ENCODE measurements at regions not wholly inside any gene's neighbourhood (a gene's known extent, or its start where the extent isn't known, plus 50 kb on each side); places are given as distances from the start of the nearest gene placed in this dataset.

- TF ChIP-seq, protein P1, sequence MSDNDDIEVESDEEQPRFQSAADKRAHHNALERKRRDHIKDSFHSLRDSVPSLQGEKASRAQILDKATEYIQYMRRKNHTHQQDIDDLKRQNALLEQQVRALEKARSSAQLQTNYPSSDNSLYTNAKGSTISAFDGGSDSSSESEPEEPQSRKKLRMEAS (IDR thresholded peaks at IDR 0.05; ENCODE audit: low read depth): no peak
- TF ChIP-seq TAF1 (IDR thresholded peaks at IDR 0.05; ENCODE audit: borderline replicate concordance, low read depth, low read length) (no peak), POLR2AphosphoS5 (IDR thresholded peaks at IDR 0.05; ENCODE audit: low read depth, low read length) (no peak), GABPA (IDR thresholded peaks at IDR 0.05; ENCODE audit: low read depth) (no peak), GATA2 (CRISPR knock-in tag; IDR thresholded peaks at IDR 0.05) (no peak)
- TF ChIP-seq, protein P2, sequence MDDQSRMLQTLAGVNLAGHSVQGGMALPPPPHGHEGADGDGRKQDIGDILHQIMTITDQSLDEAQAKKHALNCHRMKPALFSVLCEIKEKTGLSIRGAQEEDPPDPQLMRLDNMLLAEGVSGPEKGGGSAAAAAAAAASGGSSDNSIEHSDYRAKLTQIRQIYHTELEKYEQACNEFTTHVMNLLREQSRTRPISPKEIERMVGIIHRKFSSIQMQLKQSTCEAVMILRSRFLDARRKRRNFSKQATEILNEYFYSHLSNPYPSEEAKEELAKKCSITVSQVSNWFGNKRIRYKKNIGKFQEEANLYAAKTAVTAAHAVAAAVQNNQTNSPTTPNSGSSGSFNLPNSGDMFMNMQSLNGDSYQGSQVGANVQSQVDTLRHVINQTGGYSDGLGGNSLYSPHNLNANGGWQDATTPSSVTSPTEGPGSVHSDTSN (IDR thresholded peaks at IDR 0.05): no peak
- TF ChIP-seq, protein P3, sequence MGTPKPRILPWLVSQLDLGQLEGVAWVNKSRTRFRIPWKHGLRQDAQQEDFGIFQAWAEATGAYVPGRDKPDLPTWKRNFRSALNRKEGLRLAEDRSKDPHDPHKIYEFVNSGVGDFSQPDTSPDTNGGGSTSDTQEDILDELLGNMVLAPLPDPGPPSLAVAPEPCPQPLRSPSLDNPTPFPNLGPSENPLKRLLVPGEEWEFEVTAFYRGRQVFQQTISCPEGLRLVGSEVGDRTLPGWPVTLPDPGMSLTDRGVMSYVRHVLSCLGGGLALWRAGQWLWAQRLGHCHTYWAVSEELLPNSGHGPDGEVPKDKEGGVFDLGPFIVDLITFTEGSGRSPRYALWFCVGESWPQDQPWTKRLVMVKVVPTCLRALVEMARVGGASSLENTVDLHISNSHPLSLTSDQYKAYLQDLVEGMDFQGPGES (IDR thresholded peaks at IDR 0.05; ENCODE audit: low read depth, low read length): no peak
These were observed 116.8 kb upstream of the ST6GAL2 start (continued) for GRCh38 chr2:107002735-107003134.

DNA sequence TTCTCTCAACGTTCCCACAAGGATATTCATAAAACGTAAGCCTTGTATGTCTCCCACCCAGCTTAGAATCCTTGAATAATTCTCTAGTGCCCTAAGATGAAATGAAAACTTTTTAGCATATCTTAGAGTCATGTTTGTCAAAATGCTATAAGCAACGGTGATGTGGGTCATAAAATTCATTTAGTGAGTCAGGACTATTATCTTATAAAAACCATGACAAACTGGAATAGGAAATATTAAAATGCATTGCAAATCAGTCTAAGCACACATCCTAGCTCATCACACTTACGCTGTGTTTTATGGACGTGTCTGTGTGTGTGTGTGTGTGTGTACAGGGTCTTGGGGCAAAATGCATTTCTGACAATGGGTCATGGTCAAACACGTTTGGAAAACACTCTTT lies 119.9 kb upstream of the ST6GAL2 start:
- Histone ChIP-seq H3K4me1 (ENCODE audit: control insufficient read depth in 1 of 2, insufficient read depth in 2 of 2, low read depth in 1 of 2, low read length in 1 of 2) (peaks cover 6 to 7% of the 10 kb centered on the region in 2 experiments; a peak in 3 of 4 replicates), H2AFZ (ENCODE audit: low read depth) (no peak overlapping the region), H3K27me3 (ENCODE audit: insufficient read depth) (no peaks in the 10 kb centered on the region), H3K27ac (ENCODE audit: low read depth in 2 of 2, low read length in 1 of 2) (no peak overlapping the region), H3F3A (replicated peaks; ENCODE audit: insufficient read depth) (peaks cover 25% of the 10 kb centered on the region), H3K4me3 (ENCODE audit: low read depth in 2 of 2, low read length in 1 of 2) (no peak overlapping the region), H3K4me2 (no peak overlapping the region), H3K9me3 (no peaks in the 10 kb centered on the region), H3K9me2 (no peaks in the 10 kb centered on the region), H3K36me3 (replicated peaks in 1 of 2; ENCODE audit: control insufficient read depth in 1 of 2, insufficient read depth in 2 of 2, low read length in 1 of 2) (no peaks in the 10 kb centered on the region), H4K20me1 (ENCODE audit: insufficient read depth) (no peaks in the 10 kb centered on the region), H3K79me2 (ENCODE audit: insufficient read depth) (no peaks in the 10 kb centered on the region), H3K9ac (no peak overlapping the region)
- CTCF ChIA-PET: no interaction called here
- no peak for DNase-seq
- POLR2A ChIA-PET: no interaction called here
- 77% methylated on average over 6 of the region's 6 CpGs for WGBS (ENCODE audit: low lambda C conversion rate)
- no peak for TF ChIP-seq POLR2AphosphoS5 (IDR thresholded peaks at IDR 0.05; ENCODE audit: low read depth, low read length)
- TF ChIP-seq, protein P1 (IDR thresholded peaks at IDR 0.05; ENCODE audit: low read depth): no peak

DNA sequence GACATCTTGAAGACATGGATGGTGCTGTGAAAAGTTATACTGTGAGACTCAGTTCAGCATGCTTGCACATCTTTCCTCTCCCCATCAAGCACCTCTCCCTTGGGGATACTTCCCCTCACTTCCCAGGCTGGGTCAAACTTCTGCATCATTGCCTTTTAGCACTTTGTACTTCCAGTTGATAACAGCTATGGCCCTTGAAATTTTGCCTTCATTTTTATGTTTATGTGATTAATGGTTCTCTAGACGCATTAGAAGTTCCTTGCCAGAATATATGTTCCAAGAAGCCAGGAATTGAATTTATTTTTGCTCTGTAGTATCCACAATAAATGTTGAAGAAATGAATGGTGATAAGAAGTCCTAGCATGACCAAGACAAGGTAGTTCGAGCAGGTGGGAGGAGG lies 120.9 kb upstream of the ST6GAL2 start:
- Histone ChIP-seq H3K4me2 (no peak overlapping the region), H3K9me3 (no peaks in the 10 kb centered on the region), H4K20me1 (ENCODE audit: insufficient read depth) (no peaks in the 10 kb centered on the region), H3K27me3 (ENCODE audit: insufficient read depth) (no peaks in the 10 kb centered on the region), H3K79me2 (ENCODE audit: insufficient read depth) (no peaks in the 10 kb centered on the region), H3F3A (replicated peaks; ENCODE audit: insufficient read depth) (peaks cover 17% of the 10 kb centered on the region), H3K4me1 (ENCODE audit: control insufficient read depth in 1 of 2, insufficient read depth in 2 of 2, low read depth in 1 of 2, low read length in 1 of 2) (peaks cover 5 to 6% of the 10 kb centered on the region in 2 experiments; a peak in 3 of 4 replicates), H3K9ac (no peak overlapping the region), H3K27ac (ENCODE audit: low read depth in 2 of 2, low read length in 1 of 2) (no peak overlapping the region), H2AFZ (ENCODE audit: low read depth) (no peak overlapping the region), H3K9me2 (no peaks in the 10 kb centered on the region), H3K4me3 (ENCODE audit: low read depth in 2 of 2, low read length in 1 of 2) (no peak overlapping the region), H3K36me3 (replicated peaks in 1 of 2; ENCODE audit: control insufficient read depth in 1 of 2, insufficient read depth in 2 of 2, low read length in 1 of 2) (no peaks in the 10 kb centered on the region)
- POLR2A ChIA-PET: no interaction called here
- CTCF ChIA-PET: no interaction called here
- 49% methylated on average over 2 of the region's 2 CpGs for whole genome bisulfite sequencing (ENCODE audit: low lambda C conversion rate)
- no peak for DNase-seq
- no peak for TF ChIP-seq RXRA (IDR thresholded peaks at IDR 0.05; ENCODE audit: borderline replicate concordance, low read depth)
- TF ChIP-seq FOSL2 (IDR thresholded peaks at IDR 0.05; ENCODE audit: borderline replicate concordance, low read depth): no peak
- TF ChIP-seq GABPA (IDR thresholded peaks at IDR 0.05; ENCODE audit: low read depth): no peak
- no peak for TF ChIP-seq TAF1 (IDR thresholded peaks at IDR 0.05; ENCODE audit: borderline replicate concordance, low read depth, low read length)
- TF ChIP-seq, protein P4, sequence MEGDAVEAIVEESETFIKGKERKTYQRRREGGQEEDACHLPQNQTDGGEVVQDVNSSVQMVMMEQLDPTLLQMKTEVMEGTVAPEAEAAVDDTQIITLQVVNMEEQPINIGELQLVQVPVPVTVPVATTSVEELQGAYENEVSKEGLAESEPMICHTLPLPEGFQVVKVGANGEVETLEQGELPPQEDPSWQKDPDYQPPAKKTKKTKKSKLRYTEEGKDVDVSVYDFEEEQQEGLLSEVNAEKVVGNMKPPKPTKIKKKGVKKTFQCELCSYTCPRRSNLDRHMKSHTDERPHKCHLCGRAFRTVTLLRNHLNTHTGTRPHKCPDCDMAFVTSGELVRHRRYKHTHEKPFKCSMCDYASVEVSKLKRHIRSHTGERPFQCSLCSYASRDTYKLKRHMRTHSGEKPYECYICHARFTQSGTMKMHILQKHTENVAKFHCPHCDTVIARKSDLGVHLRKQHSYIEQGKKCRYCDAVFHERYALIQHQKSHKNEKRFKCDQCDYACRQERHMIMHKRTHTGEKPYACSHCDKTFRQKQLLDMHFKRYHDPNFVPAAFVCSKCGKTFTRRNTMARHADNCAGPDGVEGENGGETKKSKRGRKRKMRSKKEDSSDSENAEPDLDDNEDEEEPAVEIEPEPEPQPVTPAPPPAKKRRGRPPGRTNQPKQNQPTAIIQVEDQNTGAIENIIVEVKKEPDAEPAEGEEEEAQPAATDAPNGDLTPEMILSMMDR (IDR thresholded peaks at IDR 0.05): no peak
- TF ChIP-seq SMC3 (IDR thresholded peaks at IDR 0.05; ENCODE audit: low read depth, low read length): no peak
- no peak for TF ChIP-seq RAD21 (IDR thresholded peaks at IDR 0.05; ENCODE audit: low read length)
- TF ChIP-seq EZH2phosphoT487 (IDR thresholded peaks at IDR 0.05; ENCODE audit: borderline replicate concordance, low read depth): no peak
- no peak for TF ChIP-seq MEF2A (IDR thresholded peaks at IDR 0.05; ENCODE audit: borderline replicate concordance, low read depth)
- TF ChIP-seq, protein P1 (IDR thresholded peaks at IDR 0.05; ENCODE audit: low read depth): no peak
- TF ChIP-seq, protein P5, sequence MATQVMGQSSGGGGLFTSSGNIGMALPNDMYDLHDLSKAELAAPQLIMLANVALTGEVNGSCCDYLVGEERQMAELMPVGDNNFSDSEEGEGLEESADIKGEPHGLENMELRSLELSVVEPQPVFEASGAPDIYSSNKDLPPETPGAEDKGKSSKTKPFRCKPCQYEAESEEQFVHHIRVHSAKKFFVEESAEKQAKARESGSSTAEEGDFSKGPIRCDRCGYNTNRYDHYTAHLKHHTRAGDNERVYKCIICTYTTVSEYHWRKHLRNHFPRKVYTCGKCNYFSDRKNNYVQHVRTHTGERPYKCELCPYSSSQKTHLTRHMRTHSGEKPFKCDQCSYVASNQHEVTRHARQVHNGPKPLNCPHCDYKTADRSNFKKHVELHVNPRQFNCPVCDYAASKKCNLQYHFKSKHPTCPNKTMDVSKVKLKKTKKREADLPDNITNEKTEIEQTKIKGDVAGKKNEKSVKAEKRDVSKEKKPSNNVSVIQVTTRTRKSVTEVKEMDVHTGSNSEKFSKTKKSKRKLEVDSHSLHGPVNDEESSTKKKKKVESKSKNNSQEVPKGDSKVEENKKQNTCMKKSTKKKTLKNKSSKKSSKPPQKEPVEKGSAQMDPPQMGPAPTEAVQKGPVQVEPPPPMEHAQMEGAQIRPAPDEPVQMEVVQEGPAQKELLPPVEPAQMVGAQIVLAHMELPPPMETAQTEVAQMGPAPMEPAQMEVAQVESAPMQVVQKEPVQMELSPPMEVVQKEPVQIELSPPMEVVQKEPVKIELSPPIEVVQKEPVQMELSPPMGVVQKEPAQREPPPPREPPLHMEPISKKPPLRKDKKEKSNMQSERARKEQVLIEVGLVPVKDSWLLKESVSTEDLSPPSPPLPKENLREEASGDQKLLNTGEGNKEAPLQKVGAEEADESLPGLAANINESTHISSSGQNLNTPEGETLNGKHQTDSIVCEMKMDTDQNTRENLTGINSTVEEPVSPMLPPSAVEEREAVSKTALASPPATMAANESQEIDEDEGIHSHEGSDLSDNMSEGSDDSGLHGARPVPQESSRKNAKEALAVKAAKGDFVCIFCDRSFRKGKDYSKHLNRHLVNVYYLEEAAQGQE (IDR thresholded peaks at IDR 0.05; ENCODE audit: low read depth, low read length): no peak
- TF ChIP-seq MXI1 (IDR thresholded peaks at IDR 0.05; ENCODE audit: low read depth, low read length): no peak

Data from SK-N-SH (cell line).